ENCODE measurements at regions not wholly inside any gene's neighbourhood (a gene's known extent, or its start where the extent isn't known, plus 50 kb on each side); places are given as distances from the start of the nearest gene placed in this dataset.

GRCh38 chr4:12583275-12583674 is 900.9 kb downstream of the RAB28 start:
- no peak overlapping the region for H3K4me3 Mint-ChIP-seq
- H3K4me1 Mint-ChIP-seq (ENCODE audit: low read depth): no peaks in the 10 kb centered on the region
- H3K36me3 Mint-ChIP-seq (ENCODE audit: low read depth): no peaks in the 10 kb centered on the region
- TF ChIP-seq CTCF (IDR thresholded peaks at IDR 0.05): no peak
- peaks cover 41% of the 10 kb centered on the region for H3K9me3 Mint-ChIP-seq
- H3K27ac Mint-ChIP-seq: no peak overlapping the region
- DNase-seq: no peak
- H3K27me3 Mint-ChIP-seq (ENCODE audit: insufficient read depth): no peaks in the 10 kb centered on the region

- no peaks in the 10 kb centered on the region for H3K27me3 Mint-ChIP-seq (ENCODE audit: insufficient read depth)
- no peaks in the 10 kb centered on the region for H3K36me3 Mint-ChIP-seq (ENCODE audit: low read depth)
- no peak for TF ChIP-seq CTCF (IDR thresholded peaks at IDR 0.05)
- H3K4me1 Mint-ChIP-seq (ENCODE audit: low read depth): no peaks in the 10 kb centered on the region
- no peak overlapping the region for H3K27ac Mint-ChIP-seq
- no peak overlapping the region for H3K4me3 Mint-ChIP-seq
- no peak for DNase-seq
- peaks cover 47% of the 10 kb centered on the region for H3K9me3 Mint-ChIP-seq
These were observed 903.4 kb downstream of the RAB28 start for GRCh38 chr4:12580787-12581186.

- H3K36me3 Mint-ChIP-seq (ENCODE audit: low read depth): no peaks in the 10 kb centered on the region
- no peak overlapping the region for H3K4me3 Mint-ChIP-seq
- peaks cover 43% of the 10 kb centered on the region for H3K9me3 Mint-ChIP-seq
- no peak overlapping the region for H3K27ac Mint-ChIP-seq
- H3K27me3 Mint-ChIP-seq (ENCODE audit: insufficient read depth): no peaks in the 10 kb centered on the region
- H3K4me1 Mint-ChIP-seq (ENCODE audit: low read depth): no peaks in the 10 kb centered on the region
- DNase-seq: no peak
- TF ChIP-seq CTCF (IDR thresholded peaks at IDR 0.05): no peak
These were observed 905.0 kb downstream of the RAB28 start for GRCh38 chr4:12579172-12579571.

GRCh38 chr4:12576409-12576808 is 907.7 kb downstream of the RAB28 start:
- H3K27ac Mint-ChIP-seq: no peak overlapping the region
- H3K4me3 Mint-ChIP-seq: no peak overlapping the region
- no peak for TF ChIP-seq CTCF (IDR thresholded peaks at IDR 0.05)

GRCh38 chr4:12573716-12574115 is 910.4 kb downstream of the RAB28 start:
- no peak for DNase-seq
- no peaks in the 10 kb centered on the region for H3K4me1 Mint-ChIP-seq (ENCODE audit: low read depth)
- no peaks in the 10 kb centered on the region for H3K36me3 Mint-ChIP-seq (ENCODE audit: low read depth)
- no peak for TF ChIP-seq CTCF (IDR thresholded peaks at IDR 0.05)
- no peaks in the 10 kb centered on the region for H3K27me3 Mint-ChIP-seq (ENCODE audit: insufficient read depth)
- H3K9me3 Mint-ChIP-seq: peaks cover 34% of the 10 kb centered on the region
- no peak overlapping the region for H3K27ac Mint-ChIP-seq
- no peak overlapping the region for H3K4me3 Mint-ChIP-seq

More at GRCh38 chr4:12576409-12576808, 907.7 kb downstream of the RAB28 start:
- DNase-seq: no peak
- H3K27me3 Mint-ChIP-seq (ENCODE audit: insufficient read depth): no peaks in the 10 kb centered on the region
- H3K36me3 Mint-ChIP-seq (ENCODE audit: low read depth): no peaks in the 10 kb centered on the region
- peaks cover 39% of the 10 kb centered on the region for H3K9me3 Mint-ChIP-seq
- H3K4me1 Mint-ChIP-seq (ENCODE audit: low read depth): no peaks in the 10 kb centered on the region
